GM12892 (cell line): ENCODE measurements at regions not wholly inside any gene's neighbourhood (a gene's known extent, or its start where the extent isn't known, plus 50 kb on each side); places are given as distances from the start of the nearest gene placed in this dataset.
A peak's percentile ranks its signal among the peaks of the same experiment; 100 is the strongest.
"Not testable (repeated sequence)": the region's sequence is repeated elsewhere in the genome, so short reads cannot be mapped to it uniquely, and the experiment has no call there.

ENCODE experiments used
- DNase-seq: peaks from one replicate; pipeline ENCODE4 v3.0.0; 2011; ENCODE audit not compliant: insufficient read length
- FAIRE-seq: peaks from 2 replicates; lab custom pipeline; 2011; peaks lifted over from hg19 to GRCh38; lab: Jason Lieb, UNC
- POLR2A ChIP-seq: IDR thresholded peaks from 2 replicates; pipeline ENCODE4 v1.6.1; 2011; ENCODE audit warnings: low read depth, low read length, control low read depth
- POLR2AphosphoS5 ChIP-seq: IDR thresholded peaks from 2 replicates; pipeline ENCODE4 v1.6.1; 2011; ENCODE audit warnings: low read depth, low read length, control low read depth
- TAF1 ChIP-seq: IDR thresholded peaks from 2 replicates; pipeline ENCODE4 v1.6.1; 2011; ENCODE audit warnings: low read depth, mild to moderate bottlenecking, control low read depth, low read length, borderline replicate concordance

GRCh38 chr6:13874191-13874549 lies 50.6 kb upstream of the RNF182 start:
- DNase-seq, result no peak
- FAIRE-seq, result no peak

GRCh38 chr6:13873288-13874190 lies 51.2 kb upstream of the RNF182 start:
- FAIRE-seq (peak; percentile 21), DNase-seq (peak; percentile 76)
- TF ChIP-seq TAF1 (no peak), POLR2AphosphoS5 (no peak), POLR2A (no peak)

More at GRCh38 chr6:13874191-13874549, 50.6 kb upstream of the RNF182 start:
- TF ChIP-seq POLR2A, result no peak
- no peak for TF ChIP-seq TAF1
- TF ChIP-seq POLR2AphosphoS5, result no peak

GRCh38 chr6:13872681-13873080 lies 52.1 kb upstream of the RNF182 start:
- TF ChIP-seq TAF1 (no peak), POLR2AphosphoS5 (no peak), POLR2A (no peak)
- FAIRE-seq, result no peak
- no peak for DNase-seq

- not testable (repeated sequence) for FAIRE-seq, DNase-seq
Observed at GRCh38 chr6:13872006-13872405, 52.7 kb upstream of the RNF182 start.

- no peak for TF ChIP-seq POLR2A
- TF ChIP-seq POLR2AphosphoS5, result no peak
- TF ChIP-seq TAF1, result no peak
- FAIRE-seq, result no peak
- no peak for DNase-seq
Observed at GRCh38 chr6:13870214-13870830, 54.4 kb upstream of the RNF182 start.

GRCh38 chr6:13868236-13868635 lies 53.9 kb upstream of the MCUR1 start:
- TF ChIP-seq TAF1 (no peak), POLR2A (no peak), POLR2AphosphoS5 (no peak)
- FAIRE-seq, result no peak
- DNase-seq, result no peak

GRCh38 chr6:13866301-13866700 lies 51.9 kb upstream of the MCUR1 start:
- DNase-seq (no peak), FAIRE-seq (no peak)
- TF ChIP-seq POLR2A, result no peak
- TF ChIP-seq POLR2AphosphoS5, result no peak
- TF ChIP-seq TAF1, result no peak

- FAIRE-seq, result no peak
- TF ChIP-seq TAF1, result no peak
- no peak for TF ChIP-seq POLR2AphosphoS5
- no peak for TF ChIP-seq POLR2A
- no peak for DNase-seq
Observed at GRCh38 chr6:13865141-13865540, 50.8 kb upstream of the MCUR1 start.

GRCh38 chr6:13864669-13865068 lies 50.3 kb upstream of the MCUR1 start:
- not testable (repeated sequence) for FAIRE-seq

More at GRCh38 chr6:13864669-13865068, 50.3 kb upstream of the MCUR1 start:
- not testable (repeated sequence) for DNase-seq
